AG04449 (cell line): ENCODE measurements at regions not wholly inside any gene's neighbourhood (a gene's known extent, or its start where the extent isn't known, plus 50 kb on each side); places are given as distances from the start of the nearest gene placed in this dataset.

Experiments
- CTCF ChIA-PET: fragments of 350-600 bp; formaldehyde crosslinking; extraction: SDS; loops from one replicate; lab custom pipeline; 2021; ENCODE audit warnings: antibody characterized with exemption; lab: Yijun Ruan, JAX
- POLR2A ChIA-PET: fragments of 400-600, 350-600 bp; formaldehyde crosslinking; extraction: SDS; loops from one replicate; lab custom pipeline; 2020; ENCODE audit warnings: antibody characterized with exemption, inconsistent platforms; lab: Yijun Ruan, JAX
- DNase-seq: peaks from one replicate; pipeline ENCODE4 v3.0.0-alpha.2; 2010; ENCODE audit warnings: low read depth, low spot score
- H3K4me3 ChIP-seq: 2 replicates; pipeline ENCODE4 v1.5.1; 2011; ENCODE audit warnings: low read depth, mild to moderate bottlenecking, control low read depth, low read length
- TF ChIP-seq, protein P1 (sequence below): IDR thresholded peaks from one replicate; pipeline ENCODE4 v1.5.1; 2011; ENCODE audit warnings: mild to moderate bottlenecking, moderate library complexity, low read length, control low read depth, inconsistent platforms; ENCODE audit not compliant: insufficient read depth; ENCODE audit errors: missing control alignments

DNA sequence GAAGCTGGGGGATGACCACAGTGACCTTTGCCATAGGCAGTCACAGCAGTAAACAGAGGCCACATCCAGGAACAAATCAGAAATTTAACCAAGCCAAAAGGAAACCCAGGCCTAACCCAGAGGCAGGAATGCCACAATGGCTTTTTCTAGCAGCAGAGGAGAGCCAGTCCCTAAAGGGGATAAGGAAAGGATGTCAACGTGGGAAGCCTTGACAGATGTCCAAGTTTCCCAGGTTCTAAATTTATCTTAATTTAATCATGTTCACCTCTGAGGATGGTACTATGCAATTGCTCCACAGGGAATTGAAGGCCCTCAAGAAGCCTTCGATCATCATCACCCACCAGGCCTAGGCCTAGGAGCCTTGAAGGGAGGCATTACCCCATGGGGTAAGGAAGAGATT lies 374.7 kb downstream of the TNS1 start:
- no peak for DNase-seq
- POLR2A ChIA-PET: no interaction called here
- no peak overlapping the region for H3K4me3 ChIP-seq
- CTCF ChIA-PET: no interaction called here
- TF ChIP-seq, protein P1, sequence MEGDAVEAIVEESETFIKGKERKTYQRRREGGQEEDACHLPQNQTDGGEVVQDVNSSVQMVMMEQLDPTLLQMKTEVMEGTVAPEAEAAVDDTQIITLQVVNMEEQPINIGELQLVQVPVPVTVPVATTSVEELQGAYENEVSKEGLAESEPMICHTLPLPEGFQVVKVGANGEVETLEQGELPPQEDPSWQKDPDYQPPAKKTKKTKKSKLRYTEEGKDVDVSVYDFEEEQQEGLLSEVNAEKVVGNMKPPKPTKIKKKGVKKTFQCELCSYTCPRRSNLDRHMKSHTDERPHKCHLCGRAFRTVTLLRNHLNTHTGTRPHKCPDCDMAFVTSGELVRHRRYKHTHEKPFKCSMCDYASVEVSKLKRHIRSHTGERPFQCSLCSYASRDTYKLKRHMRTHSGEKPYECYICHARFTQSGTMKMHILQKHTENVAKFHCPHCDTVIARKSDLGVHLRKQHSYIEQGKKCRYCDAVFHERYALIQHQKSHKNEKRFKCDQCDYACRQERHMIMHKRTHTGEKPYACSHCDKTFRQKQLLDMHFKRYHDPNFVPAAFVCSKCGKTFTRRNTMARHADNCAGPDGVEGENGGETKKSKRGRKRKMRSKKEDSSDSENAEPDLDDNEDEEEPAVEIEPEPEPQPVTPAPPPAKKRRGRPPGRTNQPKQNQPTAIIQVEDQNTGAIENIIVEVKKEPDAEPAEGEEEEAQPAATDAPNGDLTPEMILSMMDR: no peak

DNA sequence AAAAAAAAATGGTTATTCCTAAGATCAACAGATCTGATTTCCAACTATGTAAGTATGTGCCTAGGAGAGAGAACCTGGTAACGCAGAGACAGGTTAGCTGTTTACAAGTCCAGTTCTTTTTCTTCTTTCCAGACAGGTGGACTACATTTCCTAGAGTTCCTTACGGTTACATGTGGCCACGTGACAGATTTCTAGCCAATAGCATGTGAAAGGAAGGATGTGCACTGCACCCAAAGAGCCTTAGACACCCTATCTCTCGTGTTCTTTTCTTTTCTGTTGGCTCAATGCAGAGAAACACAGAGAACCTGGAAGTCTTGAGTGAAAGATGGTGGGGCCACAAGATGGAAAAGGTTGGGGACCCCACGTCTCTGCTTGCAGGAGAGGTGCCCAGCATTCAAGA lies 375.9 kb downstream of the TNS1 start:
- no peak overlapping the region for H3K4me3 ChIP-seq
- ChIA-PET POLR2A (no interaction called here), CTCF (interaction anchor here (1.1 to 6.3 kb wide), 2 partner anchors 8 to 24 kb away, joined by 3 to 45 read pairs; no protein-coding TSS in a partner anchor)
- DNase-seq: no peak
- TF ChIP-seq, protein P1: no peak

DNA sequence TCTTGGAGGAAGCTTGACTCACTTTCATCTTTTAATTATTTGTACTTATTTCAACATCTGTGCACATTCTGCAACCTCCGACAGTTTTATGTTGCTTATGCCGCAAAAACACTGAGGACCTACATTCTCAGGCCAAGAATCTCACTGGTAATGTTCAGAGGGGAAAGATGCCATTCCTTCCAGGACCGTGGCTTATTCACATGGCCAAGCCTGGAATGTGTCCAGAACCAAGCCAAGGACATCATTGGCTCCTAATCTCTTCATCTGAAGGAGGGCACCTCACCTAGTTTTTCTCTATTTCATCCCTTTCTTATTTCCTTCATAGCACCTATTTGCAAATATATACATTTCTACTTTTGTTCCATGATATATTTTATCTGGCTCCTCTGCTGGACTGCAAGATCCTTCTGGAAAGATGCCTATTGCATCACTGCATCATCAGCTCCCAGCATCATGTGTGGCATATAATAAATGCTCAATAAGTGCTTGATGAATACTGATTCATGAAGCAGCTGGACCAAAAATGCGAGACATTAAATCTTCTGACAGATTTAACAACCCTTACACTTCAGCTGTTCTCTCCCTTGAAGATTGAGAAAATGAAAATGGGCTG lies 377.1 kb downstream of the TNS1 start:
- CTCF ChIA-PET: interaction anchor here (0.9 to 6.3 kb wide), 3 partner anchors 9 to 29 kb away, joined by 3 to 45 read pairs (median 3); no protein-coding TSS in a partner anchor
- TF ChIP-seq, protein P1: no peak
- POLR2A ChIA-PET: no interaction called here
- peak; percentile 66 for DNase-seq
- no peak overlapping the region for H3K4me3 ChIP-seq

DNA sequence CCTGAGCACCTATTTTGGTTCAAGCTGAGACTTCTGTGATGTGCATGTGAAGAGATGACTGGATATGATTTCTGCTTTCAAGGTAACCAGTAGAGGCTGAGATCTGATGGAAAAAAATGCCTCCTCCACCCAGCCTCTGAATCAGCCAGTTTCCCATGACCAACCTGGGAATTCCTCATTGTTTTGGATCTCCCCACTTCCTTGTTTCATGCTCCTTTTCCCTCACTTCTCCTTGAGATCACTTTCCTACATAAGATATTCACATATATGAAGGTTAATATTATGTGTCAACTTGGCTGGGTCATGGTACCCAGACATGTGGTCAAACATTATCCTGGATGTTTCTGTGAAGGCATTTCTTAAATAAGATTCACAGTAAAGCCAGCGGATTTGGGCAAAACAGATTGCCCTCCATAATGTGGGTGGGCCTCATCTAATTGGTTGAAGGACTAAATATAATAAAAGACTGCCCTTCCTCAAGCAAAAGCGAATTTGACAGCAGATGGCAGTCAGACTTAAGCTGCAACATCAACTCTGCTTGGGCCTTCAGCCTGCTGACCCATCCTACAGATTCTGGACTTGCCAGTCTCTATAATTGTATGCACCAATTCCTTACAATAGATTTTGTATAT lies 379.4 kb downstream of the TNS1 start:
- TF ChIP-seq, protein P1: no peak
- ChIA-PET CTCF (interaction anchor here (1.4 to 6.3 kb wide), 2 partner anchors 24 to 28 kb away, joined by 3 to 45 read pairs; no protein-coding TSS in a partner anchor), POLR2A (no interaction called here)
- no peak overlapping the region for H3K4me3 ChIP-seq
- DNase-seq: no peak

DNA sequence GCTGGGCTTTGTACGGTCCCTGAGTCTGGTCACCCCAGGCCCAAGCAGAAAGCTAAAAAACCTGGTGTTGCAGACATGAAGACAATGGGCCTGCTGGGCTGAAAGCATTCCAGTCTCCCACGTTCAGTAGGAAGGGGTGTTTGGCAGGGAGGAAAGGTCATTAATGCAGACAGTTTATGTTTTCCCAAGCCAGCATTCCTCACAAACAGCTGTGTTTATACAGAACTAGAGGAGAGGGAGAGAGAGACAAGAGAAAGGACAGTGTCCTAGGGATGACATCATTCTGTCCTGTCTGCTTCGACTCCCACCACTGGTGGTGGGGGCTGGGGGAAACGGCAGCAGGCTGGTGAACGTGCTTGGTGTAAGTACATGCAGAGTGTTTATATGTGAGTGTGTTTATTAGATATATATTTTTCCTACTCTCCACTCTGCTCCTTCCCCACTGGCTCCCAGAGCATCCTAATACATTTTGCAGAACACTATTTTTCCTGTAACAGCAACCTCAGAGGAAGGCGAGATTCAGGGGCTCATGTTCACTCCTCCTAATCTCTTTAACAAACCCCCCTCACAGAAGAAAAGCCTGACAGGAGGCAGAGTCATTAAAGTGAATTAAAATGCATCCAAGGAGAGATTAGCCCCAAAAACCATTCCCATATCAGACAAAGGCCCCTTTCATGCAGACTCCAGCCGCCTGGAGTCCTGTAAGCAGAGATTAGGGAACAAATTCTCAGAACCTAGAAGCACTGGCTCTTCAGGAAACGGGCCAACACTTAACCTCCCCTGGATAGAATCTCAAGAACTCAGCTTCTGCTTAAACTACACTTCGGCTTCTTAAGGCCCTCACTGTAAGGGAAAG lies 380.4 kb downstream of the TNS1 start:
- DNase-seq: peak; percentile 51
- ChIA-PET CTCF (interaction anchor here (6.3 kb wide), 1 partner anchor 29 kb away, joined by 45 read pairs; no protein-coding TSS in a partner anchor), POLR2A (no interaction called here)
- TF ChIP-seq, protein P1: no peak
- H3K4me3 ChIP-seq: no peak overlapping the region

DNA sequence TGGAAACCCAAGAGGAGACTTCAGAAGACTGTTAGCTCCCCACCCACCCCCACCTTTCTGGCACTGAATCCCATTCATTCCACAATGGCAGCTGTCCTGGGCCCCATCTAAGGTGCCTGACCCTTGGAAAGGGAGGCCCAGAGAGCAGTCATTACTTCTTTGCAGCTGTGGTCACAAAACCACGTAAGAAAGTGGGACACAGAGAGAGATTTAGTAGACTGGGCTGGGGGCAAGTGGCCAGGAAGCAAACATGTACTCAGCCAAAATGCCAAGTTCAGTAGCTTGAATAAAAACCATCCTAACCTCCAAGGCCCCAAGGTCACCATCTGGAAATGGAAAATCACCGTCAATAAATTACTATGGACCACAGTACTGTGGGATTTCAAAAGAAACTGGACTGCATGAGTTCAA lies 381.4 kb downstream of the TNS1 start:
- TF ChIP-seq, protein P1: no peak
- ChIA-PET CTCF (interaction anchor here (6.3 kb wide), 1 partner anchor 30 kb away, joined by 45 read pairs; no protein-coding TSS in a partner anchor), POLR2A (no interaction called here)
- DNase-seq: no peak
- H3K4me3 ChIP-seq: no peak overlapping the region
